Sigmoid colon (tissue), 4 donors: ENCODE measurements at regions not wholly inside any gene's neighbourhood (a gene's known extent, or its start where the extent isn't known, plus 50 kb on each side); places are given as distances from the start of the nearest gene placed in this dataset.

ENCODE experiments used
- EP300 ChIP-seq, 4 donors: sonication (generic); formaldehyde crosslinking; IDR thresholded peaks; one replicate each; pipeline ENCODE4 v1.6.1; 2017; ENCODE audit warnings: antibody characterized with exemption in 4 of 4
- POLR2A ChIP-seq, 2 donors: fragments of 450-650 bp; IDR thresholded peaks; one replicate each; pipeline ENCODE4 v1.6.1; 2016; ENCODE audit warnings: antibody characterized with exemption in 2 of 2, mild to moderate bottlenecking in 2 of 2, moderate library complexity in 2 of 2

- no peak for TF ChIP-seq EP300 (IDR thresholded peaks at IDR 0.05)
- TF ChIP-seq POLR2A (IDR thresholded peaks at IDR 0.05) = no peak
Observed at GRCh38 chr16:56072096-56072495, 119.2 kb upstream of the GNAO1 start.
